Limb (tissue), 2 donors: ENCODE measurements at regions not wholly inside any gene's neighbourhood (a gene's known extent, or its start where the extent isn't known, plus 50 kb on each side); places are given as distances from the start of the nearest gene placed in this dataset.

Source experiments
- DNase-seq, 2 donors: peaks; one replicate each; pipeline ENCODE4 v3.0.0-alpha.2; 2016; ENCODE audit errors: extremely low spot score in 2 of 2

DNA sequence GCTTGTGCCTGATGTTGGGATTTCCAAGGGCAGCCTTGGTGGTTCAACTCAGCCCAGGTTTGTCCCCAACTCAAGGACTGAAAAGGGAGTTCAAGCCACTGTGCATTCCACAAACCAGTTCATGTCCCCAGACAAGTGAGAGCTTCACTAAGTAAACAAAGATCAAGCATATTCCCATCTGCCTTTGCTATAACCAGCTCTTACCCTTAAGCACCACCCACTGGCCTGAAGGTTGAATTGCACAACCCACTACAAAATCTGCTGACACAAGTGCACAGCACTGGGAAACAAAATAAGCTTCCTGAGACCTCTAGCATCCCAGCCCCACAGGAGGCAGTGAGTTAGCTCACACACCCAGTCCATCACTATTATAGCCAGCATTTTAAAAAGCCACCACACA lies 516.7 kb downstream of the NR4A2 start:
- no peak for DNase-seq

DNA sequence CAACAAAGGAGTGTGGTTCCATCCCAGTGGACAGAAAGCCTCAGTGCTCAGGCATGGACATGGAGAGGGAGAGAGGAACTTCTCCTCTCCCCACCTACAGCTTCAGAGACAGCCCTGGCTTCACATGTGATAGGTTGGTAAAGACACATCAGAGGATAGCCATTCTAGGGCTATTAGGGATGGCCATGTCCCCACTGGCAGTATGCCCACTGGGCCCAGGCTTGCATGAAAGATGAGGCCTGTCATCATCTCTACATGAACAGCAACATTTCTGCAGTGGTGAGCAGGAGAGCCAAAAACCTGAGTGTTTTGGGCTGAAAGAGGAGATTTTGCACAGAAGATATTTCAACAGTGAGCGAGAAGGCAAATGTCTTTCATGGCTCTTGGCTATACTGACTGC lies 517.2 kb downstream of the NR4A2 start:
- DNase-seq, result no peak

DNA sequence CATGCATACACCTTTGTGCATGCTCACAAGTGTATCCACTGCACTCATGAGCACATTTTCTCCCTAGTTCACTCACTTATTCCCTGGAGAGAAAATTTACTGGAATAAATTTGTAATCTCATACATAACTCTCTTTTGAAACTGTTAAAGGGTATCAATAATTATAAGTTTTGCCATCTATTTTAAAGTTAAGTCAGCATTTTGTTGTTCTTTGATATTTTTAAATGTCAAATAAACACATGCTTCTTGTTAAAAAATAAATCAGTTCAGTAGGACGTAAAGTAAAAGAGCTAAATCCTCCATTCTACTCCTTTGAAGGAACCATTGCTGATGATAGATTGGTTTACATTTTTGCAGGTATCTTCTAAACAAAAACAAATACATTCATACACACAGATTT lies 522.1 kb downstream of the NR4A2 start:
- no peak for DNase-seq

DNA sequence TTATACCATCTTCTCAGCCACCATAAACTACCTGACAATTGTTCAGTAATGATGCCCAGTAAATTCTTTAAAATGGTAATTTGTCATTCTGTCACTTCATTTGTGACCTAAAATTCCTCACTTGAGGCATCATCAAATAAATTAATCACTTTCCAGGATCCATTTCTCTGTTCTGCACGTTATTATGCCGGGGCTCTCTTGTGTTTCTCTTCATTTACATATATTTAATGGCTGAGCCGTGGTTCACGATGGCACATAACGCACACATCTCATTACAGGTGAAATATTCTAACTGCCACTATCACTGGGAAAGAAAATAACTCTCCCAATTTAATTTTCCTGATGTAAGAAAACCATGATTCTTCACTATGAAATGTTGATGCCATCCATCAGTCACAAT lies 529.6 kb downstream of the NR4A2 start:
- no peak for DNase-seq

DNA sequence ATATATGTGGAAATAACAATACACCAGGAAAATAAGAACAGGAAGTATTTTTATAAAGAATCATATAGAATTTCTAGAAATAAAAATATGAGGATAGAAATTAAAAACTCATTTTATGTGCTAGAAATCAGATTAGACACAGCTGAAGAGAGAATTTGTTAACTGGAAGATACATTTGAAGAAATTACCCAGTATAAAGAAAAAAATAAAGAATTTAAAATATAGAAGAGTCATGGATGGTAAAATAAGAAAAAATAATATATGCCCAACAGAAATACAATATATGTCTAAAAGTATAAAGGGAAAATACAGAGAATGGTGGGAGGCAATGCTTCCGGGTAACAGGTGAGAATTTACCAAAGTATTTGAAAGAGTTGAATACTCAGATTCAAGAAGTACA lies 539.9 kb downstream of the NR4A2 start:
- no peak for DNase-seq

DNA sequence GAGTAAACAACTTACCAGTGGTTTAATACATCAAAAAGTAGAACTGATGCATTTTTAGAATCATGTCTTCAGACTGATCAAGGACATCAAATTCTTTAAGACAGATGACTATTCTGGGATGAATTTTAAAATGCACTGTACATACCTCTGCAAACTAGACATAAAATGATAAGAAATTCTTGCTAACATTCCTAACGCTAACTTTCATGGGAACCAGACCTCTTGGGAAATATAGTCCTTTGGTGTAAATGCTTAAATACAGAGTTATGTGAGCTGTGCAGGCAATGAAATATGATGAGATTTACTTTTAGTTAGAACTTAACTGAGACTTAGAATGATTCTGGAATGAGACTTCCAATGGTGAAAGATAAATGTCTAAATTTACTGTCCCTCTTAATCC lies 562.0 kb downstream of the NR4A2 start:
- DNase-seq, result no peak

DNA sequence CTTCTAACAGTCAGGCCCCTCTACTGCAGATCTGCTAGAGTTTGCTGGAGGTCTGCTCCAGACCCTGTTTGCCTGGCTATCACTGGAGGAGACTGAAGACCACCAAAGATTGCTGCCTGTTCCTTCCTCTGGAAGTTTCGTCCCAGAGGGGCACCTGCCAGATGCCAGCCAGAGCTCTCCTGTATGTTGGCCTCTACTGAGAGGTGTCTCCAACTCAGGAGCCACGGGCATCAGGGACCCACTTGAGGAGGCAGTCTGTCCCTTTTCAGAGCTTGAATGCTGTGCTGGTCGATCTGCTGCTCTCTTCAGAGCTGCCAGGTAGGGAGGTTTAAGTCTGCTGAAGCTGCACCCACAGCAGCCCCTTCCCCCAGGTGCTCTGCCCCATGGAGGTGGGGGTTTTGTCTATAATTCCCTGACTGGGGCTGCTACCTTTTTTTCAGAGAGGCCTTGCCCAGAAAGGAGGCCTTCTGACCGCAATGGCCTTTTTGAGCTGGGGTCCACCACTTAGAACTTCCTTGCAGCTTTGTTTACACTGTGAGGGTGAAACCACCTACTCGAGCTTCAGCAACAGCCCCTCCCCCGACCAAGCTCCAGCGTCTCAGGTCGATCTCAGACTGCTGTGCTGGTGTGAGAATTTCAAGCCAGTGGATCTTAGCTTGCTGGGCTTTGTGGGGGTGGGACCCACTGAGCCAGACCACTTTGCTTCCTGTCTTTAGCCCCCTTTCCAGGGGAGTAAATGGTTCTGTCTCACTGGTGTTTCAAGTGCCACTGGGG lies 566.0 kb downstream of the NR4A2 start:
- no peak for DNase-seq

DNA sequence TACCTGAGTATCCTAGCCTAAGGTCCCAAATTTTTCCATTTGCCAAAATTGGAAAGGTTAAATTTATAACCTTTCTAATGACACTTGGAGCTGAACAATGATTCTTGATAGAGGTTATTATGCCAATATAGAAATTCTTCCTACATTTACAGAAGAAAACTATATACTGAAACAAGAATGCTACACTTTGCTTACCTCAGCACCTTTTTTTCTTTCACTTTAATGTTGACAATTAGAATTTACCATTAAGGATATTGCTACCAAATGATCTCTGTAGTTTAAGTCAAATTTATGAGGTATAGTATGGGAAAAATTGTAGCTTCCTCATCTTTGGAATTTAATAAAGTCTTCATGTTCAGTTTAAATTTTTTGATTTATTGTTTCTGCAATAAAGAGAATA lies 577.0 kb downstream of the NR4A2 start:
- no peak for DNase-seq

DNA sequence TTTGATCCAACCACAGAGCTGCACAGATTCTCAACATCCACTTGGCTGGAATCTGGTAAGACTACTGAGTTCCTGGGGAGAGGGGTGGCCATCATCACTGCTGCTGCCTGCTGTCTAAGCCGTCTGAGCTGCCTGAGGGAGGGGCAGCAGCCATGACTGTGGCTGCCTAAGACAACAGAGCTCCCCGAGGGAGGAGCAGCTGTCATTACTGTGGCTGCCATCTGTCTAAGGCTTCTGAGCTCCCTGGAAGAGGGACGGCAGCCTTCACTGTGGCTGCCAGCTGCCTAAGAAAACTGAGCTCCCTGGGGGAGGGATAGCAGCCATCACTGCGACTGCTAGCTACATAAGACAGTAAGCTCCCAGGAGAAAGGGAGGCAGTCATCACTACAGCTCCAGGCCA lies 584.4 kb downstream of the NR4A2 start:
- no peak for DNase-seq

DNA sequence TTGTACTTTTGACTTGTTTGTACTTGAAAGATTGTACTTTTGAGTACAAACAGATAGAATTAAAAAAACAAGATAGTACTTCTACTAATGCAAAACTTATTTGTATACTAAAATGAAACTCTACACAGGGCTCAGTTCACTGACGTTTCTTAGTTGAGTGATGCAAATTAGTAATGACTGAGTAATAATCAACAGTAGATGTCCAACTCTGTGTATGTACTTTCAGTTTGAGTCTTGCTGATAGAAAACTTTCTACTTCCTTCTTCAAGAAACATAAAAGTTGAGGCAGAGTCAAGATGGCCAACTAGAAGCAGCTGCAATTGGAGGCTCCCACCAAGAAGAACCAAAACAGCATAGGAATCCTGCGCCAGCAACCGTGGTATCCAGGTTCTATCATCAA lies 585.0 kb downstream of the NR4A2 start:
- DNase-seq, result no peak

DNA sequence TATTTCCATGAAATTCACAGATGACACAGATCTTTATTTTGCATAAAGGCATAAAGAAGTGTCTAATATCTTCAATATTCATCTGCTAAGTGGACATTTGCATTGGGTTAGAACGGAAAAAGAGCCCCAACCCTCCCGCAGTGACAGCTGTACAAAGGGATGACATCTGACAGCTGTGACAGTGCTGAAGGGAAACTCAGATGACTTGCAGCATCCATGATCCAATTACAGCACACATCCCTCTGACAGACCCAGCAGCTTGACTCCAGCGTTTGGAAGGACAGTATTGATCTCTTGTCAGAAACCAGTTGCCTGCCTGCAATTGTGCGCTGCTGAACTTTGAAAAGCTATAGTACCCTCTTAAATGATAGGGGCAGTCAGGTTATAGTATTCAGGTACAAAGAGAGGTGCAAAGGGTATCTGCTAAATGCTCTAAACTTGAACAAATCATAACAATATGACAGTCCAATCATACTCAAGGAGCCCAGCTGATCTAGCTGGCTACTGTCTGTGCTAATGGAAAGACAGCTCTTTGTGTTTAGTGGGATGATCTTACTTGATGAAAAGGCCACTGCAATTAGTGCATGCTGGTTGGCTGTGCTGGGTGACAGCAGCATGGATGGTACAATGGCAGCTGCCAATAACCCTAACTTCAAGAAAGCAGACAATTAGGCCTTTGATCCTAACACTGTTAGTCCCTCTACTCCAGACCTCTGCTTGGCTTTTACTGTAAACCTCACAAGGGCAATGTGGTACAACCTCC lies 599.2 kb downstream of the NR4A2 start:
- DNase-seq, result peak in 1 of 2 donors; percentile 26

DNA sequence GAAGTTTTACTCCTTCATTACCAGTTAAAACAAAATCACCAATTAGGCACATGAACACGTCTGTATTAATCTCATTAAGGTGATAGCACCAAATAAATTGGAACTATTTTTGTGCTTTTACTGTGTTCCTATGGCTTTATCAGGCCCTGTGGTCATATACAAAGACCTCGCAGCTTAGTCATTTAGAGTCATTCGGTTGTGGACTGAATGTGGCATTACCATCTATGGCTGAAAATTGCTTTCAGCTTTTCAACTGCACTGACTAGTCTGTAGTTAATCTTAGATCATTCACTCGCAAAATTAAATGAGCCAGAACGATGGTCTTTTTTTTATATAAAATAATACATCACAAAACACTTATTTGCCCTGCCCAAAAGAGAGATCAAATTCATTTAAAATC lies 601.7 kb downstream of the NR4A2 start:
- DNase-seq, result no peak

DNA sequence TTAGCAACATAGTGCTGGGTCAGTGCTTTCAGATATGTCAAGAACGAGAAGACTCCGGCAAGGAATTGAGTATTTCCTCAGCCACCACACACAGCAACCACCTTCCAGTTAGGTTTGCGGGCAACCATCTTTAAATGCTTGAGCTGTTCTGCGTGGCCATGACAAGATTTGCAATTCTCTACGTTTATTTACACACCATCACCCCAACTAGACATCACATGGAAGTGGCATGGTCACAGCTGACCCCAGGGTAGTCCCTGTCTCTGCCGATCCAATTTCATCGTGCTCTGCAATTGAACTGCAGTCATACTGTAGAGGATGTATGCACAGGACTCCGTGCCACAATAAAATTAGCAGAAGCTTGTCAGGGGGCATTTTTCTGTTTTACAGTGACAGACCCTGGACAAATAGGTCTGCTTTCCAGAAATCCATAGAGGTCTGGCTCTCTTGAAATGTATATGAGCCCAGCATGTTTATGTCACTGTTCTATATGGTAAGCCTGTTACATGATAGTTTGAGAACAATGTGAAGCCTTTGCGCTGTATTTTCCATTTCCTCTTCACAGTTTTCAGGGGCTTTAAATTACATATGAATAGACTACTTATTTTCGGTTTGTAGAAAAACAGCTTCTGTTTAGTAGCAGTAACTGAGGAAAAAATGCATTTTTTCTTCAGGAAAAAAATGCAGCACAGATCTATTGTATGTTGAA lies 605.2 kb downstream of the NR4A2 start:
- DNase-seq, result no peak

DNA sequence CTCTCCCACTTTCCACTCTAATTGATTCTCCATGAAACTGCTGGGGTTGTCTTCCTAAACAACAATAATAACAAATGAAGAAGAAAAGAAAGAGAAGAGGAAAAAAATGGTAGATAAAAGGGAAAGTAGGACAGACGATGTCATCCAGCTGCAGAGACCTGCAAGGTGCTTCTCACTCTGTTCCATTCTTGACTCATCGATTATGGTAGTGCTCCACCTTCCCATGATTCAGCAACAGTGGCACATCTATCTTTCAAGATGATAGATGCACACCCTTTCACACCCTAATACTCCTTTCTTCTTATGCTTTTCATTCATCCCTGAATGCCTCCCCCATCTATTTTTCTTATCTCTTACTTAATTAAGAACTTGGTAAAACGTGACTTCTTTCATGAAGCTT lies 610.2 kb downstream of the NR4A2 start:
- no peak for DNase-seq

DNA sequence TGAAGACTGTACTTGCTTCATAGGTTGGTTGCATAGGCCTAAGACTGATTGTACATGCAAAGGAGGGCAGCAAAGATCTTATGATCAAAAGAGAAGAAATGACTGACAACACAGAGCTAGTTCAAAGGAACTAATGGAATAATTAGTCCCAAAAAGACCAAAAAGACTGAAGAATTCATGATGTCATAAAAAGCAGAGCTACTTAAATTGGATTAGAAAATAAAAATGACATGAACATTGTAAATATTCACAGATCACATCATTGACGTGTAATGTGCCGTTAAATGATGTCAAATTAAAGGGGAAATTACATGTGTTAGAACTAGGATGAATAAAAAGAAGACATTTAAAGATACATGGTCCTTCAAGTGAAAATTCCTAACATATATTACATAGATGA lies 616.8 kb downstream of the NR4A2 start:
- no peak for DNase-seq

DNA sequence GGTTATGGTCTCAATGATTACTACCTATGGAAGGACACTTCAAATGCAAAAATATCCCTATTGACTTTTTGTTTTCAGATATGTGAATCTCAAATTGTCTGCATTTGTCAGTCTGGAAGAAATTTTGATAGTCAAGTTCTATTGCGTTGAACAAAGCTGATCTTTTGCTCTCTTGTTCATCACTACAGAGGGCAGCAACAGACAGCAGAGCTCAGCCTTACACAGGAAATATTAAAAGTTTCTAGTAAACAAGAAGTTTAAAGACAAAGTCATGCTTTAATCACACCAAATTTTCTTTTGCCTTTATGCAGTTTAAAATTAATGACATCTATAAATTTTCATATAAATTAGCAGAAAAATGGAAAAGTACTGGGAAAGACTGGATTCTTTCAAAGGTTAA lies 617.5 kb downstream of the NR4A2 start:
- no peak for DNase-seq

DNA sequence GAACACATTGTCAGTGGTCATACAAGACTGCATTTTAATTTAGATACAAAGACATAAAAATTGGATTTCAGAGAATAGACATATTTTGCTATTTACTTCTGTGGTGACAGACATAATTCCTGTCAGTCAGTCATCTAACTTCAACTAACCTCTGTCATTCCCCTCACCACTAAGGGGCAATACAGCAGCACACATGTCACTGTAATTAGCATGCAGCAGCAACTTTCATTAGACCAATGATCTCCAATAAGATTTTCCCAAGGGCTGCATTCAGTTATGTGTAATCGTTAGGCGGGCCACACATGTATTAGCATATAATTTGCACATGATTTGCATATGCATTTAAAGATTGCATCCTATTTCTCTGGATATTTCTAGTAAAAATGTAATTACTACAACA lies 624.5 kb downstream of the NR4A2 start:
- no peak for DNase-seq

DNA sequence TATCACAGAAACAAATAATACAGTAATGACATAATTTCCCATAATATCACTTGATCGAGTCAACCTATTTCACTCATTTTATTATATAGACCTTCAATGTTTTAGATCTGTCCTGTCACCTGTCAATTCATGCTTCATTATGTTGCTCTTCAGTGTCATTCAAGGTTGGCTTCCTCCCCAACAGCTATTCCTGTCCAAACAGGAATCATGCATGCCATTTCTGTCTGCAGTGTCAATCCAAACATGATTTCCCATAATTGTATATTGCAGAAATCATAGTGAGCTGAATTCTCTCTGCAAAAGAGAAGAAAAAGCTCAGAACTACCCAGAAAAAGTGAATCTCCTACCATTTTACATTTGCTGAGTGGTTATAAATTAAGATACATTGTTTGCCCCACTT lies 628.6 kb downstream of the NR4A2 start:
- DNase-seq, result no peak

DNA sequence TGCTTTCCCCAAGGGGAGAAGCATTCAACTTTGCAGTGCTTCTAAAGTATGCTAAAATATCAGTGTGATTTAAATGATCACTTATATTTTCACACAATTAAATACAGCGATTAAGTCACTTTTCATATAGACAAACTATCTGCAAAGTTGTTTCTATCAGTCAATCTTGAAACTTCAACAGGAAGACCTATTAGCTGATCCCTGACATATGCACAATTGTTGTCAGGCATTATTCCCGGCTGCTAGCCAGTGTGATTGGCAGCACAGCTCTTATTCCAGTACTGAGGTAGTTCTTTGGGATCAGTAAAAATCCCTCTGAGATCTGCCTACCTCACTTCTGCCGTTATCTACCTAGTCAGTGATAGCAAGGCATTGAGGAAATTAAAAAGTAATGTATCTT lies 629.5 kb downstream of the NR4A2 start:
- DNase-seq, result no peak

DNA sequence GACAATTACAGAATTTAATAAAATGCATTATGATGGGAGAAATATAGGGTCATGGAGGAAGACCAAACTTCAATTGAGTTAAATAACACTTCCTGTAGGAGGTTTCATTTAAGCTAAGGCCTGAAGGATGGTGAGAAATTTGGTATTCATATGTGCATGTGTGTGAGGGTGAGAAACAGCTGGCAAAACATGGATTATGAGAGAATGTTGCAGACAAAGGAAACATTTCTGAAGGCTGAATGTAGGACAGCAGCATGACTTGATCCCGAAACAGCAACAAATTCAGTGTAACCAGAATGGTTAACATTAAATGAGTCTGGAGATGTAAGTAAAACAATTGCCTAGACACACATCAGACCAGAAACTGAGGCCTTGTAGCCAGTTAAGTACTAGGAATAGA lies 630.8 kb downstream of the NR4A2 start:
- DNase-seq, result no peak

DNA sequence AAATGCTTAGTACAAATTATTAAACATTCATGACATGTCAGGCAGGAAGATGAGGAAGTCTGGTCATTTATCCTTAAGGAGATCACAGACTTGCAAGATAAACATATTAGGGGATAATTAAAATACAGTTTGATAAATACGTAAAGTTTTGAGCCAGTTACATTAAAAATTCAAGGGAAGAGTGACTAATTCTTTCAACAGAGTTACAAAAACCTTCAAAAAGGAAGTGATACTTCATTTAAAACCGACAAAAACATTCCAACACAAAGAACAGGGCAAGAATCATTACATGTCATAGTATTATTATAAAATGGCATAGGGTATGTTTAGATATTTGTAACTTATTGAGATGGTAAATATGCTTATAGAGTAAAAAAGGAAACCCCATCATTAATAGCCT lies 636.0 kb downstream of the NR4A2 start:
- no peak for DNase-seq

DNA sequence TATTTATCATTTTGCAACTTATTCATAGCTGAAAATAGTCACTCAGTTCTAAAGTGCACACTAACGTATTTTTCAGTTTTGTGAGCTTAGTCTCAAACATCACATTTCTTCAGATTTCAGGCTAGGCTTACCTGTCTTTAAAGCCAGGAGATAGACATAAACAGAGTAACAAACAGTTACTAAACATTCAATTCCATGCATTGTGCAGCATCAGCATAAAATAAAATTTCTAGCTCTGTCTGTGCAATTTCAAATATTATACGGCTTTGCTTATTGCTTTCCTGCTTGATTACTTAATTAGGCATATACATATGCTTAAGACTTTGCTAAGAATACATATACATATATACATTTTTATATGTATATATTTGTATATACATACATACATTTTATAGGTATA lies 637.0 kb downstream of the NR4A2 start:
- no peak for DNase-seq

DNA sequence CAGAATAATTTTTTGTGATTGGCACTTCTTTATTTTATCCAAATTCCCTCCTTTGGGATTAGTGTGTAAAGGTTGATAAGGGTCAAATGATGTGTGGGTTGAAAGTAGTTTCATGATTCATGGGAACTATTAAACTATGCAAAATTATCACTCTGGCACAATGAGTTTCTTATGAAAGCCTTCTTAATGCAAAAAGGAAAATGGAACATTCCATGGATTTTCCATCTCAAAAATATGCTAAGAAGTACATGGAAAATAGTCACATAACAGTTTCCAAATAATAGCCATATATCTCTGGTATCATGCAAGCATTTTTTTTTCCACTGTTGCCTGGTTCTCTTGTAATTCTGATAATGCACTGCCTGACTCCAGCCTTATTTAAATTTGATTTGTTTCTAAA lies 639.7 kb downstream of the NR4A2 start:
- no peak for DNase-seq
